Left ventricle myocardium superior (tissue), 1 donor: ENCODE measurements at regions not wholly inside any gene's neighbourhood (a gene's known extent, or its start where the extent isn't known, plus 50 kb on each side); places are given as distances from the start of the nearest gene placed in this dataset.

Experiments used
- ATAC-seq: fragments of 200-7000 bp; cut with Tn5 transposase; one replicate; pipeline ENCODE4 v1.9.1; 2020; ENCODE audit warnings: mild to moderate bottlenecking, moderate library complexity
- DNase-seq: peaks from one replicate; pipeline ENCODE4 v3.0.0-alpha.2; 2020
- intact Hi-C: fragments of 100-400 bp; cut with micrococcal nuclease; formaldehyde crosslinking; loops from one replicate; pipeline ENCODE4 v1.11.0; 2022
- donor health status: DM: no; HTN: yes; CAD: no; lungs with severe emphysema.

GRCh38 chr13:75137911-75138571 is 343.9 kb downstream of the TBC1D4 start:
- ATAC-seq = no peak
- intact Hi-C loops = no loop called here
- no peak for DNase-seq

GRCh38 chr13:75136151-75136550 is 345.8 kb downstream of the TBC1D4 start:
- ATAC-seq = no peak
- DNase-seq = no peak
- intact Hi-C loops = no loop called here

- ATAC-seq = no peak
- intact Hi-C loops = no loop called here
- no peak for DNase-seq
These were observed 346.6 kb downstream of the TBC1D4 start for GRCh38 chr13:75135325-75135825.

- DNase-seq (no peak), ATAC-seq (no peak)
- intact Hi-C loops = no loop called here
These were observed 349.0 kb downstream of the TBC1D4 start for GRCh38 chr13:75132701-75133695.

- DNase-seq (no peak), ATAC-seq (no peak)
- intact Hi-C loops = no loop called here
These were observed 352.6 kb downstream of the TBC1D4 start for GRCh38 chr13:75129331-75129730.

GRCh38 chr13:75124415-75124814 is 357.6 kb downstream of the TBC1D4 start:
- intact Hi-C loops = no loop called here
- DNase-seq (no peak), ATAC-seq (no peak)

GRCh38 chr13:75123428-75123827 is 358.5 kb downstream of the TBC1D4 start:
- ATAC-seq (peak; percentile 77), DNase-seq (no peak)
- intact Hi-C loops = no loop called here

GRCh38 chr13:75120085-75120484 is 361.9 kb downstream of the TBC1D4 start:
- ATAC-seq (no peak), DNase-seq (no peak)
- intact Hi-C loops = no loop called here

- intact Hi-C loops = no loop called here
- ATAC-seq (no peak), DNase-seq (no peak)
These were observed 366.8 kb downstream of the TBC1D4 start for GRCh38 chr13:75115171-75115570.

GRCh38 chr13:75103976-75104375 is 378.0 kb downstream of the TBC1D4 start:
- ATAC-seq = no peak
- intact Hi-C loops = no loop called here
- DNase-seq = no peak

GRCh38 chr13:75102001-75102716 is 379.8 kb downstream of the TBC1D4 start:
- DNase-seq (no peak), ATAC-seq (no peak)
- intact Hi-C loops = no loop called here

- intact Hi-C loops = no loop called here
- no peak for ATAC-seq
- DNase-seq = no peak
These were observed 380.6 kb downstream of the TBC1D4 start for GRCh38 chr13:75101348-75101747.

GRCh38 chr13:75092143-75092542 is 389.8 kb downstream of the TBC1D4 start:
- ATAC-seq = no peak

GRCh38 chr13:75091718-75092117 is 390.3 kb downstream of the TBC1D4 start:
- DNase-seq (no peak), ATAC-seq (no peak)
- intact Hi-C loops = no loop called here

More at GRCh38 chr13:75092143-75092542, 389.8 kb downstream of the TBC1D4 start:
- intact Hi-C loops = no loop called here
- no peak for DNase-seq

GRCh38 chr13:75090872-75091615 is 390.9 kb downstream of the TBC1D4 start:
- ATAC-seq = no peak
- DNase-seq = no peak
- intact Hi-C loops = no loop called here

GRCh38 chr13:75088915-75089314 is 393.1 kb downstream of the TBC1D4 start:
- ATAC-seq (no peak), DNase-seq (no peak)
- intact Hi-C loops = no loop called here

GRCh38 chr13:75079226-75079625 is 402.7 kb downstream of the TBC1D4 start:
- DNase-seq = no peak
- no peak for ATAC-seq
- intact Hi-C loops = no loop called here

- intact Hi-C loops = no loop called here
- DNase-seq (no peak), ATAC-seq (no peak)
These were observed 405.5 kb downstream of the TBC1D4 start for GRCh38 chr13:75076476-75076875.

- no peak for DNase-seq
- intact Hi-C loops = no loop called here
- ATAC-seq = no peak
These were observed 408.2 kb downstream of the TBC1D4 start for GRCh38 chr13:75073786-75074185.
